Mucosa of descending colon (tissue), 3 donors: ENCODE measurements at regions not wholly inside any gene's neighbourhood (a gene's known extent, or its start where the extent isn't known, plus 50 kb on each side); places are given as distances from the start of the nearest gene placed in this dataset.

Experiments
- ATAC-seq: fragments of 200-7000 bp; cut with Tn5 transposase; one replicate; pipeline ENCODE4 v1.9.1; 2020; ENCODE audit warnings: mild to moderate bottlenecking, moderate library complexity
- DNase-seq, 3 donors: peaks; one replicate each; pipeline ENCODE4 v3.0.0-alpha.2; 2020
- H3K36me3 ChIP-seq: fragments of 200-600 bp; one replicate; pipeline ENCODE4 v1.8.0; 2021; ENCODE audit warnings: low read depth, mild to moderate bottlenecking
- H3K4me1 ChIP-seq: fragments of 200-600 bp; one replicate; pipeline ENCODE4 v1.8.0; 2021; ENCODE audit warnings: low read depth, mild to moderate bottlenecking
- H3K4me3 ChIP-seq: fragments of 200-600 bp; one replicate; pipeline ENCODE4 v1.8.0; 2021; ENCODE audit warnings: mild to moderate bottlenecking
- H3K9me3 ChIP-seq: fragments of 200-600 bp; one replicate; pipeline ENCODE4 v1.8.0; 2021; ENCODE audit warnings: mild to moderate bottlenecking
- intact Hi-C, 2 donors: fragments of 100-400 bp; cut with DNase I in 1 of 2; cut with micrococcal nuclease in 1 of 2; formaldehyde crosslinking; loops; one replicate each; pipeline versions ENCODE4 v1.11.0 to v1.11.1; 2022; cut with DNase I, micrococcal nuclease
- TF ChIP-seq, protein P1 (sequence below): fragments of 200-600 bp; IDR thresholded peaks from one replicate; pipeline ENCODE4 v1.8.0; 2022; ENCODE audit warnings: antibody characterized with exemption, mild to moderate bottlenecking
- donor health status: DM: no; HTN: no; CAD: no; lungs with moderate emphysema.
- donor health status: DM: no; HTN: no; CAD: no.
- donor health status: DM: no; HTN: yes; CAD: no.

DNA sequence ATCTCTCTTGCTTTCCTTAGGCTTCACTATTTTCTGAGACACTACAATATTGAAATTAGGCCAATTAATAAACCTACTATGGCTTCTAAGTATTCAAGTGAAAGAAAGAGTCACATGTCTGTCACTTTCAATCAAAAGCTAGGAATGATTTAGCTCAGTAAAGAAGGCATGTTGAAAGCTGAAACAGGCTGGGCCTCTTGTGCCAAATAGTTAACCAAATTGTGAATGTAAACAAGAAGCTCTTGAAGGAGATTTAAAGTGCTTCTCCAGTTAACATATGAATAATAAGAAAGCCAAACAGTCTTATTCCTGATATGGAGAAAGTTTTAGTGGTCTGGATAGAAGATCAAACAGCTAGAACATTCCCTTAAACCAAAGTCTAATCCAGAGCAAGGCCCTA, 236.3 kb downstream of the OTOR start:
- intact Hi-C loops = no loop called here
- DNase-seq = no peak
- ATAC-seq = no peak
- H3K4me3 ChIP-seq = no peak overlapping the region
- TF ChIP-seq, protein P1, sequence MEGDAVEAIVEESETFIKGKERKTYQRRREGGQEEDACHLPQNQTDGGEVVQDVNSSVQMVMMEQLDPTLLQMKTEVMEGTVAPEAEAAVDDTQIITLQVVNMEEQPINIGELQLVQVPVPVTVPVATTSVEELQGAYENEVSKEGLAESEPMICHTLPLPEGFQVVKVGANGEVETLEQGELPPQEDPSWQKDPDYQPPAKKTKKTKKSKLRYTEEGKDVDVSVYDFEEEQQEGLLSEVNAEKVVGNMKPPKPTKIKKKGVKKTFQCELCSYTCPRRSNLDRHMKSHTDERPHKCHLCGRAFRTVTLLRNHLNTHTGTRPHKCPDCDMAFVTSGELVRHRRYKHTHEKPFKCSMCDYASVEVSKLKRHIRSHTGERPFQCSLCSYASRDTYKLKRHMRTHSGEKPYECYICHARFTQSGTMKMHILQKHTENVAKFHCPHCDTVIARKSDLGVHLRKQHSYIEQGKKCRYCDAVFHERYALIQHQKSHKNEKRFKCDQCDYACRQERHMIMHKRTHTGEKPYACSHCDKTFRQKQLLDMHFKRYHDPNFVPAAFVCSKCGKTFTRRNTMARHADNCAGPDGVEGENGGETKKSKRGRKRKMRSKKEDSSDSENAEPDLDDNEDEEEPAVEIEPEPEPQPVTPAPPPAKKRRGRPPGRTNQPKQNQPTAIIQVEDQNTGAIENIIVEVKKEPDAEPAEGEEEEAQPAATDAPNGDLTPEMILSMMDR = no peak
- no peaks in the 10 kb centered on the region for H3K36me3 ChIP-seq
- H3K4me1 ChIP-seq = no peaks in the 10 kb centered on the region
- H3K9me3 ChIP-seq = no peaks in the 10 kb centered on the region

DNA sequence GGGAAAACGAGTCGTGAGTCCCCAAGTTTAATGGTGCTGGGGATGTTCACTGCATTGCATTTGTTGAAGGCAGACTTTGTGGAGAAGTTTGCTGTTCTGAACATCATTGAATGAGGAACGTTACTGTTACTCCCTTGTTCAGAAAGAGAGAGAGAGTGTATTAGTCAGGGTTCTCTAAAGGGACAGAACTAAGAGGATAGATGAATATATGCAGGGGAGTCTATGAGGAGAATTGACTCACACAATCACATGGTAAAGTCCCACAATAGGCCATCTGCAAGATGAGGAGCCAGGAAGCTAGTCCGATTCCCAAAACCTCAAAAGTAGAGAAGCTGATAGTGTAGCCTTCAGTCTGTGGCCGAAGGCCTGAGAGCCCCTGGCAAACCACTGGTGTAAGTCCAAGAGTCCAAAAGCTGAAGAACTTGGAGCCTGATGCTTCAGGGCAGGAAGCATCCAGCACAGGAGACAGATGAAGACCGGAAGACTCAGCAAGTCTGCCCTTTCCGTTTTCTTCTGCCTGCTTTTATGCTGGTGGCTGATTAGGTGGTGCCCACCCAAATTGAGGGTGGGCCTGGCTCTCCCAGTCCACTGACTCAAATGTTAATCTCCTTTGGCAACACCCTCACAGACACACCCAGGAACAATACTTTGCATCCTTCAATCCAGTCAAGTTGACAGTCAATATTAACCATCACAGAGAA, 223.5 kb upstream of the PCSK2 start:
- Histone ChIP-seq H3K4me3 (no peak overlapping the region), H3K36me3 (no peaks in the 10 kb centered on the region), H3K4me1 (no peaks in the 10 kb centered on the region), H3K9me3 (no peaks in the 10 kb centered on the region)
- TF ChIP-seq, protein P1 = no peak
- DNase-seq = no peak
- intact Hi-C loops = no loop called here
- no peak for ATAC-seq

DNA sequence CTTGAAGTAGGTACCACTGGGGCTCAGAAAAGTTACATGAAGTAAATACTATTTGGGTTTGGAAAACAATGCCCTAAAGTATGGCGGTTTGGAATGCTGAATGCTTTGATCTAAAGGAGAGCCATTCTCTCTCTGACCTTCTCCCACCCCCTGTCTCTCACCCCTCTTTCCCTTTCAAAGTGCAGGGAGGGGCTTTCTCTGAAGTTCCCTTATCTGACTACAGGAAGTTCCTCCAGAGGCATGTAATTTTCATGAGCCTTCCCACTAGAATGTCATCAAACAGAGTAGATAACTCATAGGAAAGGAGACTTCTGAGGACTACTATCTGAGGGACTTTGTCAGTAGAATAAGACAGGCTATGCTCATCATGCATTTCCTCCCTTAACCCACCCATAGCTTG, 216.7 kb upstream of the PCSK2 start:
- H3K4me3 ChIP-seq = no peak overlapping the region
- intact Hi-C loops = no loop called here
- DNase-seq (no peak), ATAC-seq (no peak)
- no peaks in the 10 kb centered on the region for H3K36me3 ChIP-seq
- TF ChIP-seq, protein P1 = no peak
- H3K4me1 ChIP-seq = no peaks in the 10 kb centered on the region
- no peaks in the 10 kb centered on the region for H3K9me3 ChIP-seq

DNA sequence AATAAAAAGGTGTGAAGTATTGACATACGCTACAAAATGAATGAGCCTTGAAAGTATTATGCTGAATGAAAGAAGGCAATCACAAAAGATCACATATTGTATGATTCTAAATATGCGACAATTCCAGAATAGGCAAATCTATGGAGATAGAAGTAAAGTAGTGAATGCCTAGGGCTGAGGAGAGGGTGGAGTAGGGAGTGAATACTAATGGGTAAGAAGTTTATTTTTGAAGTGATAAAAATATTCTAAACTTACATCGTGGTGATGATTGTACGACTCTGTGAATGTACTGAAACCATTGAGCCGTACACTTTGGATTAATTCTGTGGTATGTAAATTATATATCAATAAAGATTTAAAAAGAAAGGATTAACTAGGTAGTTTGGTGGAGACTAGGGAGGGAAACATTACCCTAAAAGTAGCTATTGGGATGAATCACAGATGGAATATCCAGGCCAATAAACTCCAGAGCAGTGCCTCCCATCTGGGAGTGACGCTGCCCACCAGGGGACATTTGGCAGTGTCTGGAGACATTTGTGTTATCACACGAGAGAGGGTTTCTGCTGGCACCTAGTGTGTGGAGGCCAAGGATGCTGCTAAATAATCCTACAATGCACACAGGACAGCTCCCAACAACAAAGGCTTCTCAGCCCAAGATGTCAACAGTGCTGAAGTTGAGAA, 214.2 kb upstream of the PCSK2 start:
- no peaks in the 10 kb centered on the region for H3K9me3 ChIP-seq

DNA sequence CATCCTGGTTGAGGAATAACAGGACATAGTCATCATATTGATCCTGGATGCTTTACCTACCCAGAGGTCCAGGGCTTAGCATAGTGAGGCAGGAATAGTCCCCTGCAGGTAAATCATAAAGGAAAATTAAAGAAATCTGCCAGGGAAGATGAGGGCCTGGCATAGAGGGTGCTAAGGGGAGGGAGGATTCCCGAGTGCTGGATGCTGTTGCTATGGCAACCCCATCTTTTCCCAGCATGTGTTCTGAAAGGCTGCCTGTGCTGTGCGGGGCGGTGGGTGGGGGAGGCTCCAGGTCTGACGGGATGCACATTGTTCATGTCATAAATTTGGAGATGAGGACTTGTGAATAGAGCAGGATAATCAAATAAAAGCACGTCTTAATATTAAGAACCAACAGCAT, 212.6 kb upstream of the PCSK2 start:
- no peak overlapping the region for H3K4me3 ChIP-seq
- no peak for ATAC-seq
- intact Hi-C loops = no loop called here
- no peaks in the 10 kb centered on the region for H3K9me3 ChIP-seq
- DNase-seq = no peak
- no peaks in the 10 kb centered on the region for H3K36me3 ChIP-seq
- TF ChIP-seq, protein P1 = no peak
- no peaks in the 10 kb centered on the region for H3K4me1 ChIP-seq

More for the DNA sequence above, 214.2 kb upstream of the PCSK2 start:
- DNase-seq = no peak
- TF ChIP-seq, protein P1 = no peak
- Histone ChIP-seq H3K4me1 (no peaks in the 10 kb centered on the region), H3K36me3 (no peaks in the 10 kb centered on the region), H3K4me3 (no peak overlapping the region)
- intact Hi-C loops = no loop called here
- no peak for ATAC-seq
